DOHH2 (cell line): ENCODE measurements at regions not wholly inside any gene's neighbourhood (a gene's known extent, or its start where the extent isn't known, plus 50 kb on each side); places are given as distances from the start of the nearest gene placed in this dataset.

Source experiments
- EZH2phosphoT487 ChIP-seq: fragments of 200-600 bp; sonication (generic); IDR thresholded peaks from 2 replicates; pipeline ENCODE4 v1.6.1; 2017; ENCODE audit warnings: borderline replicate concordance, mild to moderate bottlenecking, antibody characterized with exemption, low read length, moderate library complexity, mixed read lengths
- TF ChIP-seq, protein P1 (sequence below): fragments of 200-600 bp; sonication (generic); IDR thresholded peaks from one replicate; pipeline ENCODE4 v1.5.1; 2014; ENCODE audit warnings: antibody characterized with exemption, mild to moderate bottlenecking, low read depth, low read length; ENCODE audit not compliant: poor library complexity, severe bottlenecking

DNA sequence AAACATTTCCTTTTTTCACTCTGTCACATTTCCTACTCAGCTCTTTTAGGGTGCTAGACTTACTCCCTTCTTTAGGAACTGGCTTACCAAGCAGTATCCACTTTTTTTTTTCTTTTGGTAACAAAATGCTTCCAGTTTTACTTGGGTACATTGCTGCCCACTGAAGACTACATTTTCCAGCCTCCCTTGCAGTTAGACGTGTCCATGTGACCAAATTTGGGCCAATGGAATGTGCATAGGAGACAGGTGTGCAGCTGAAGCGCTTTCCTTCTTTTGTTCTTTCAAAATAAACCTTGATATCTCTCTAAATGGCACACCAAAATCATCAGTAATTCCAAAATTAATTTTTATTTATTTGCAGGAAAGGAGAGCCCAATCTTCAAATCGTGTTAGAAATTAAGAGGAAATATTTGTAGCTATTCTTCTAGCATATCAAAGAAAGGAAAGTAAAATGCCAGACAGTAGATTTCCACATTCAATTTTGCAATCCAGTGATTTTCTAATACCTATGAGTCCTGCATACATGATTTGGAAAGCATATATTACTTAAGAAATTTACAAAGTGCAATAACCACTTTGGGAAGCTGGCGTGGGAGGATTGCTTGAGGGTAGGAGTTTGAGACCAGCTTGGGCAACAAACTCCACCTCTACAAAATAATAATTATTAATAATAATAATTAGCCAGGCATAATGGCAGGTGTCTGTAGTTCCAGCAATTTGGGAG, 422.0 kb upstream of the FRG2C start:
- TF ChIP-seq, protein P1, sequence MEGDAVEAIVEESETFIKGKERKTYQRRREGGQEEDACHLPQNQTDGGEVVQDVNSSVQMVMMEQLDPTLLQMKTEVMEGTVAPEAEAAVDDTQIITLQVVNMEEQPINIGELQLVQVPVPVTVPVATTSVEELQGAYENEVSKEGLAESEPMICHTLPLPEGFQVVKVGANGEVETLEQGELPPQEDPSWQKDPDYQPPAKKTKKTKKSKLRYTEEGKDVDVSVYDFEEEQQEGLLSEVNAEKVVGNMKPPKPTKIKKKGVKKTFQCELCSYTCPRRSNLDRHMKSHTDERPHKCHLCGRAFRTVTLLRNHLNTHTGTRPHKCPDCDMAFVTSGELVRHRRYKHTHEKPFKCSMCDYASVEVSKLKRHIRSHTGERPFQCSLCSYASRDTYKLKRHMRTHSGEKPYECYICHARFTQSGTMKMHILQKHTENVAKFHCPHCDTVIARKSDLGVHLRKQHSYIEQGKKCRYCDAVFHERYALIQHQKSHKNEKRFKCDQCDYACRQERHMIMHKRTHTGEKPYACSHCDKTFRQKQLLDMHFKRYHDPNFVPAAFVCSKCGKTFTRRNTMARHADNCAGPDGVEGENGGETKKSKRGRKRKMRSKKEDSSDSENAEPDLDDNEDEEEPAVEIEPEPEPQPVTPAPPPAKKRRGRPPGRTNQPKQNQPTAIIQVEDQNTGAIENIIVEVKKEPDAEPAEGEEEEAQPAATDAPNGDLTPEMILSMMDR = no peak
- no peak for TF ChIP-seq EZH2phosphoT487
